Activated T-helper 2 cell treated with anti-CD3 and anti-CD28 coated beads, Interferon-gamma antibody, Interleukin-2, Interleukin-4, amounts not matched to agents 10 μg/mL and 5 μg/mL and 100 μg/mL, durations not matched to agents 14 hours and 24 hours and 36 hours (primary cell): ENCODE measurements at regions not wholly inside any gene's neighbourhood (a gene's known extent, or its start where the extent isn't known, plus 50 kb on each side); places are given as distances from the start of the nearest gene placed in this dataset.

Experiments used
- DNase-seq: peaks from one replicate; pipeline ENCODE4 v3.0.0; 2021; ENCODE audit warnings: low spot score
- H3K27ac Mint-ChIP-seq: one replicate; pipeline ENCODE4 v1.8.0; 2021; ENCODE audit warnings: mixed read lengths
- H3K27me3 Mint-ChIP-seq: one replicate; pipeline ENCODE4 v1.8.0; 2021; ENCODE audit warnings: low read depth, mixed read lengths
- H3K36me3 Mint-ChIP-seq: one replicate; pipeline ENCODE4 v1.8.0; 2021; ENCODE audit warnings: low read depth, mixed read lengths
- H3K4me1 Mint-ChIP-seq: one replicate; pipeline ENCODE4 v1.8.0; 2021; ENCODE audit warnings: low read depth, mixed read lengths
- H3K4me3 Mint-ChIP-seq: one replicate; pipeline ENCODE4 v1.8.0; 2021; ENCODE audit warnings: low read depth, mild to moderate bottlenecking, moderate library complexity, mixed read lengths
- H3K9me3 Mint-ChIP-seq: one replicate; pipeline ENCODE4 v1.8.0; 2021; ENCODE audit warnings: mixed read lengths
- intact Hi-C: fragments of 100-400 bp; cut with micrococcal nuclease; formaldehyde crosslinking; loops from one replicate; pipeline ENCODE4 v1.15.1; 2023

DNA sequence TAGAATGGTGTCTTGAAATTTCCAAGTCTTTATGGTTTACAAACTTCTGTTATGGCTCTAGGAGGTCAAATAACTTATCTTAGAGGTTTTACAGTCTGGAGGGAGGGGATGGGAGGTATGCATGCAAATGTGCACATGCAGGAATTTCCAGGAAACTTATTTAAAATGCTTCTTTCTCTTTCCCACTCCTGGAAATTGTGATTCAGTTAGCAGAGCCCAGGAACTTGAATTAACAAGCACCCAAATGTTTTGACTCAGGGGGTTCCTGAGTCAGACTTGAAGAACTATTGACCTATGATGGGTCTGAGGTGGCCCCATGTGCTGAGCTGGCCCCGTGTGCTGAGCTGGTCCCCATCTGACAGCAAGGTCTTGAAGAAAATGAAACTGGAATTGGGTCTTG is 669.4 kb downstream of the INHBA start:
- no peaks in the 10 kb centered on the region for H3K4me1 Mint-ChIP-seq
- no peak overlapping the region for H3K27ac Mint-ChIP-seq
- H3K9me3 Mint-ChIP-seq: no peaks in the 10 kb centered on the region
- no peak for DNase-seq
- intact Hi-C loops: no loop called here
- H3K4me3 Mint-ChIP-seq: no peak overlapping the region
- no peaks in the 10 kb centered on the region for H3K36me3 Mint-ChIP-seq
- H3K27me3 Mint-ChIP-seq: no peaks in the 10 kb centered on the region

DNA sequence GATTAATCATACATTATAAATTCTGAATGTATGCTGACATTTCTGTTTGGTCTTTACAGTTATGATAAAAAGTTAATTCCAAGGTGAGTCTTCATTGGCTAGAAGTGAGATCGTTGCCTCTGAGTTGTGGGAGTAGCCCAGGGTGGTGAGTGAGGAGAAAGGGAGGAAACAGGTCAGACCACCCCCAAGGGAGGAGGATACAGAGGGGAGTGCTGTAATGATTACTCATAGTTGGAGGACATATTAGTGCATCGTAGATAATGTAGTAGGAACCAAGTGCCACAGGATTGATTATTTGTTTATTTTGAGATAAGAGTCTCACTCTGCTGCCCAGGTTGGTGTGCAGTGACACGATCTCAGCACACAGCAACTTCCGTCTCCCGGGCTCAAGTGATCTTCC is 672.2 kb downstream of the INHBA start:
- H3K36me3 Mint-ChIP-seq: no peaks in the 10 kb centered on the region
- H3K27me3 Mint-ChIP-seq: no peaks in the 10 kb centered on the region
- no peak overlapping the region for H3K4me3 Mint-ChIP-seq
- DNase-seq: no peak
- H3K9me3 Mint-ChIP-seq: no peaks in the 10 kb centered on the region
- intact Hi-C loops: no loop called here
- H3K27ac Mint-ChIP-seq: no peak overlapping the region
- H3K4me1 Mint-ChIP-seq: no peaks in the 10 kb centered on the region

DNA sequence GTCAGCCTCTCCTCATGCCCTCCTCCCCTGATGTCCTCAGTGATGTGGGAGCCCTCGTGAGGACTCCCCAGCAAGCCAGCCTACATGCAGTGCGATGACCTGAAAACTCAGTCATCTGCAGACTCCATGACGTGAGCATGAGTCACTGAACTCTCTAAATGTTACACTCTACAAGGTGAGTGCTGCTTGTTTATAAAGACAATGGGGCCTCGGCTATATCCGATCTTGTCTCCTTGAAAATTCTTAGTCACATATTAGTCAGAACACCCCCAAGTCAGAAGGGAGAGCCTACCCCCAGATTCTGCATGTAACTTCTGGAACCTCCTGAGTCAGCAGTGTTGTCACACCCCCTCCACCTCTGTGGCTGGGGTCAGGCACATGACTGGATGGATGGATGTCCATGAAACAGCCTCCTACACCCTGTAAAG is 673.8 kb downstream of the INHBA start:
- intact Hi-C loops: no loop called here
- H3K27ac Mint-ChIP-seq: no peak overlapping the region
- H3K27me3 Mint-ChIP-seq: no peaks in the 10 kb centered on the region
- H3K36me3 Mint-ChIP-seq: no peaks in the 10 kb centered on the region
- no peak for DNase-seq
- H3K4me3 Mint-ChIP-seq: no peak overlapping the region
- no peaks in the 10 kb centered on the region for H3K4me1 Mint-ChIP-seq
- no peaks in the 10 kb centered on the region for H3K9me3 Mint-ChIP-seq

DNA sequence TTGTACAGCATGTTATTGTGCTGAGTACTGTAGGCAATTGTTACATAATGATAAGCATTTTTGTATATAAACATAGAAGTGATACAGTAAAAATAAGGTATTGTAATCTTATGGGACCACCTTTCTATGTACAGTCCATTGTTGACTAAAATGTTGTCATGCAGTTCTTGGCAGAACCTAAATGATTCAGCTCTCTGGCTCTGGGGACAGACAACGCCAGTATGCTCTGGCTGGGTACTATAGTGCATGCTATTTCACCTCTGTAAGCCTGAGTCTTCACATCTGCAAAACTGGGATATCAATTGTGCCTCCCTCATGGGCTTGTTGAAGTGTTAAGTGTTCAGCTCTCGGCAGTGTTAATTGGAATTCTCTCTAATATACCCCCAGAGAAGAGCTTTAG is 674.3 kb downstream of the INHBA start:
- Mint-ChIP-seq H3K9me3 (no peaks in the 10 kb centered on the region), H3K4me3 (no peak overlapping the region), H3K27me3 (no peaks in the 10 kb centered on the region), H3K36me3 (no peaks in the 10 kb centered on the region), H3K27ac (no peak overlapping the region), H3K4me1 (no peaks in the 10 kb centered on the region)
- no peak for DNase-seq
- intact Hi-C loops: no loop called here

DNA sequence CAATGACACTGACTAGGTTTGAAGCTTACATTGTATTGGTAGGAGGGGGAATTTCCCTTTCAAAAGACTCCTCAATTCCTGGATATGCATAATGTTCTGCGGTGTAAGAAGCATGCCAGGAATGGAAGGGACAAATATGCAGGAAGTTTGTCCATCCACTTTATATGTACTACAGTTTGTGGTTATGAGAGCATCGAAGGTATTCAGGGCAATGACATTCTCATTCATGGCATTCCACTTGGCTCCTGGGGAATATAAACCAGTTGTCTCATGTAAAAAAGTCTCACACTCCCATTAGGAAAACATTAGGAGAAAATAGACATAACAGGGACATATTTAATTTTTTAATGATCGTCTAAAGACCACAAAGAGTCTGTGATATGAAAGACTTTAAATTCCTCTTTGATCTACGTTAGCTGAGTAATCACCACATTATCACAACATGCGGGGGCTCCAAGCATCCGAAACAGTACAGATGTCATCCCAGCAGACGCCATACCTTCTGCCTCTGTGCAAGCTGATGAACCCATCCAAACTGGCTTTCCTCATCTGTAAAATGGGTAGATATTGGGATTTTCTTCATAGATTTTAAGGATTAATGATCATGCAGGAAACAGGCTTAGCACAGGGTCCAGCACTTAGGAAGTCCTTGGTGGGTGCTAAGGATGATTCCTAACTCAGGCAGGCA is 675.3 kb downstream of the INHBA start:
- H3K36me3 Mint-ChIP-seq: no peaks in the 10 kb centered on the region
- H3K27me3 Mint-ChIP-seq: no peaks in the 10 kb centered on the region
- no peaks in the 10 kb centered on the region for H3K4me1 Mint-ChIP-seq
- H3K27ac Mint-ChIP-seq: no peak overlapping the region
- intact Hi-C loops: no loop called here
- no peak overlapping the region for H3K4me3 Mint-ChIP-seq
- no peaks in the 10 kb centered on the region for H3K9me3 Mint-ChIP-seq
- DNase-seq: no peak

DNA sequence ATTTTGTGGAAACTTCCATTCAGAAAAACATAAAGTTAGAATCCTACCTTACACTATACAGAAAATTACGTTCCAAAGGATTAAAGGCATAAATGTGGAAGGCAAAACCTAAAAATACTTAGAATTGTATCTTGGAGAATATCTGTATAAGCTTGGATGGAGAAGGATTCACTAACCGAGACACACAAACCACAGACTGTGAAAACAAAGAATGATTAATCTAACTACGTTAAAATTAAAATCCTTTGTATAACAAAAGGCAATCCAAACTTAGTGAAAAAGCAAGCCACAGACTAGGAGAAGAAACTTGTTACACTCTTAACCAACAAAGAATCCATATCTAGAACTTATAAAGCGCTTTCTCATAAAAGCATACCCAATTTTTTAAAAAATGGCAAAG is 678.8 kb downstream of the INHBA start:
- no peak for DNase-seq
- intact Hi-C loops: no loop called here
- no peaks in the 10 kb centered on the region for H3K4me1 Mint-ChIP-seq
- no peak overlapping the region for H3K4me3 Mint-ChIP-seq
- no peaks in the 10 kb centered on the region for H3K36me3 Mint-ChIP-seq
- no peaks in the 10 kb centered on the region for H3K27me3 Mint-ChIP-seq
- no peaks in the 10 kb centered on the region for H3K9me3 Mint-ChIP-seq
- no peak overlapping the region for H3K27ac Mint-ChIP-seq

DNA sequence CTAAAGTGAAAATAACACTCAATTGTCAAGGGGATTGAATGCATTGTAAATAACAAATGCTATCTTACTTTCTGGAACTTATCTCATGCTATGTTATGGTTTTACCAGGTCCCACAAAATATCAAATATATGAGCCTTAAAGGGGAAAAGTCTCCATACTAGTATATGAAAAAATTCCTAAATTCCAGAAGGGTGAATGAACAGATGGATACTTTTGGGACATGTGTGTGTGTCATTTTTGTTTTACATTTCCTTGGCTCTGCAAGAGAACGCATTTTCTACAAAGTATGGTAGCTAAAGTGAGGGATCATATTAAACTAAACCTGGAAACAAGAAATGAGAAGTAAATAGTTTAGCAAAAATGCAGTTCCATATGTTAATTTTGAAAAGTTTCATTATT is 682.8 kb downstream of the INHBA start:
- Mint-ChIP-seq H3K4me3 (no peak overlapping the region), H3K36me3 (no peaks in the 10 kb centered on the region), H3K4me1 (no peaks in the 10 kb centered on the region), H3K27me3 (no peaks in the 10 kb centered on the region), H3K9me3 (peaks cover 7% of the 10 kb centered on the region), H3K27ac (no peak overlapping the region)
- intact Hi-C loops: no loop called here
- DNase-seq: no peak

DNA sequence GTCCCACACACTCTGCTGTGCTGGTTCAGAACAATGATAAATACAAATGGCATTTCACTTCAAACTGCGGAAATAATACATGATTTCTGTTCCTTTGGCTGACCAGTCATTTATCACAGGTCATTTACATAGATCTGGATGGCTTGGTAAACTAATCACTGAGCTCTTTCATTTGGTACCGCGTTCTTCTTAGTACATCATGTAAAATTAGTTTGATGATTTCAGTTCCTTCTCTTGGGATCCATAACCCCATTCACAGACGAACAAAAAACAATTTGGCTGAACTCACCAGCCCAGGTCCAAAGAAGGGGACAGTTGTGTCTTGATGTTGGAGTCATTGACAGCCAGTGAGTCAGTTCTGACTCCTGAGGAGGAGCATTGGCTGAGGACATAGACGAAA is 689.8 kb downstream of the INHBA start:
- Mint-ChIP-seq H3K4me3 (no peak overlapping the region), H3K4me1 (no peaks in the 10 kb centered on the region), H3K27ac (no peak overlapping the region), H3K27me3 (no peaks in the 10 kb centered on the region), H3K36me3 (no peaks in the 10 kb centered on the region), H3K9me3 (peaks cover 7% of the 10 kb centered on the region)
- intact Hi-C loops: no loop called here
- DNase-seq: no peak

DNA sequence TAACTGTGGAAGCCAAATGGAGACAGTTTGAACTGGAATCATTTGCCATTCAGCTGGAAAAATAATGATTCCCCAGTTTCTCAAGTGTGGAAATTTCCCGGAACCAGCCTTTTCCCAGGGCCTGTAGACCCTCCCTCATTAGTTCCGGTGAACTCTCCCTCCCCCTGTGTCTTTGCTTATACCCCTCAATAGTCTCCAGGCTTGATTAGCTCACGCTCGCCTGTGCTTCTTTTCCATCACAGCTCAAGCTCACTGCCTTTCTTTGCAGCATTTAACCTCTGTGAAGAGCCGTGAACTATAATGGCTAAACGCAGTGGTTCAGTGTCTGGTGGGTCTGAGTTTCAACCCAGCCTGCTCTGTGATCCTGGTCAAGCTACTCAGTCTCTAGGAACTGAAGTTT is 690.8 kb downstream of the INHBA start:
- Mint-ChIP-seq H3K27me3 (no peaks in the 10 kb centered on the region), H3K4me1 (no peaks in the 10 kb centered on the region), H3K4me3 (no peak overlapping the region), H3K9me3 (peaks cover 5% of the 10 kb centered on the region), H3K27ac (no peak overlapping the region), H3K36me3 (no peaks in the 10 kb centered on the region)
- intact Hi-C loops: no loop called here
- no peak for DNase-seq

DNA sequence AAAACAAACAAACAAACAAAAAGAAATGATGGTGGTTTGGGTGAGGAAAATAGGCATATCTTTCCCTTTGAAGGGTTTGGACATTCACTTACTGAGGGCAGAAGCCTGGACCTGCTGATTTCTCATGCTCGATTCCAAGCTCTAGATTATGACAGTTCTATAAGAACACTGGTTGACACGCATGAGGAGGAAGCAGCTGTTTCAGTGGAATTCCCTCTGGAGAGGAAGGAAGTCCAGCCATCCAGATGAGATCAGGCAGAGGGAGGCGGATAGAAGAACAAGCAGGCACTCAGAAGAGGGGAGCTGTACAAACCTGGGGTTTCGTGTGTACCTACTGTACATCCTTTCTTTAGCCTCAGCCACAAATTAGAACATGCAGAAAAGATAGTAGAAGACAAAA is 691.9 kb downstream of the INHBA start:
- no peaks in the 10 kb centered on the region for H3K4me1 Mint-ChIP-seq
- no peak for DNase-seq
- intact Hi-C loops: no loop called here
- H3K9me3 Mint-ChIP-seq: no peaks in the 10 kb centered on the region
- H3K27me3 Mint-ChIP-seq: no peaks in the 10 kb centered on the region
- no peak overlapping the region for H3K27ac Mint-ChIP-seq
- H3K4me3 Mint-ChIP-seq: no peak overlapping the region
- no peaks in the 10 kb centered on the region for H3K36me3 Mint-ChIP-seq

DNA sequence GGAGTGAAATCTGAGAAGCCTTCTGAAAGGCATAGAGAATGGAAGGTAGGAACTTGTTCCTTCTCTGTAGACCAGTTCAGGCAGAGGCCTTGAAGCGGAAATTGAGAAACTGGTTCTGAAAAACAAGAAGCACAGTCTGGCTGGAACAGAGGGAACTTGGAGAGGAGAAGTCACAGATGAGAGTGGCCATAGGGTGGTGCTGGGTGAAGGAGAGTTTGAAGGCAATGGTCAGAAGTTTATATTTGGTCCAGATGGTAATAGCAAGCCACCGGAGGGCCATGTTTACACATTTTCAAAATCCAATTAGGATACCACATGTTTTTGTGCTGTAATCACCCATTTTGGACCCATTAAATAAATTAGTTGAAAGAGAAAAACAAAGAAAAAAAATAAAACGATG is 692.5 kb downstream of the INHBA start:
- intact Hi-C loops: no loop called here
- Mint-ChIP-seq H3K27me3 (no peaks in the 10 kb centered on the region), H3K4me3 (no peak overlapping the region), H3K36me3 (no peaks in the 10 kb centered on the region), H3K4me1 (no peaks in the 10 kb centered on the region), H3K27ac (no peak overlapping the region), H3K9me3 (no peaks in the 10 kb centered on the region)
- no peak for DNase-seq

DNA sequence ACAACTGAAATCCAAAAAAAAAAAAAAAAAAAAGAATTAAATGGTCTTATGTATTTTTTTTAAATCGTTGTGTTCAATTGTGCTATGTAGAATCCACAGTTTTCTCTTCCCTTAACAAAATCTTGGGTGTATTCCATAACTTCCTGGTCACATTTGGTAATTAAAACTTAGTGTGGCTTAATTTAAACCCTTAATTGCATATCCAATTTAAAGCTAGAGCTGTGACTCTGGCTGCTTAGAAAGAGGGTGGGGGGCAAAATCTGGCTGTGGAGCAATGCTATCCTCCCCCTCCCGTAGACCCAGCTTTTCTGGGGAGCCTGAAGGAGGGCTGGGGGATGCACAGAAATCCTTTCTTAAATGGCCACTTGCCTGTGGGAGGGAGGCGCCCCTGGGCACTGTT is 695.1 kb downstream of the INHBA start:
- H3K4me1 Mint-ChIP-seq: no peaks in the 10 kb centered on the region
- no peak for DNase-seq
- H3K4me3 Mint-ChIP-seq: no peak overlapping the region
- H3K27ac Mint-ChIP-seq: no peak overlapping the region
- H3K27me3 Mint-ChIP-seq: no peaks in the 10 kb centered on the region
- no peaks in the 10 kb centered on the region for H3K9me3 Mint-ChIP-seq
- no peaks in the 10 kb centered on the region for H3K36me3 Mint-ChIP-seq
- intact Hi-C loops: loop anchor here (10.0 kb wide), 1 partner anchor 697 kb away; the partner anchor contains the start of gene INHBA

DNA sequence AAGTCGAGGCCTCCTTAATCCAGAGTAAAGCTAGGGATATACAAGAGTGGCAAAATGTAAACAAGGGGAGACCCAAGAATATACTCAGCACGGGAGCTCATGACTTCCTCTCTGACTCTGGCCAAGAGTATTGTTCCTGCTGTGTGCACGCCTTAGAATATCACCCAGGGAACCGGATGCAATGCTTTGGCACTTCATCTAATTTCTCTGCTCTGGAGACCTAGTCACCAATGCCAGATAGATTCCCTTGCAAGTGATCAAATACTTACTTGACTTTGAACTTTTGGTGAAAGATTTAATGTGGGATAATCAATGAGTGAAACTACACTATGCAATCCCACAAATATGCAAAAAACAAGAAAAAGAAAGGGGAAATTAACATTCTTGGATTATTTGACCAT is 695.5 kb downstream of the INHBA start:
- no peak overlapping the region for H3K27ac Mint-ChIP-seq
- no peak for DNase-seq
- H3K4me1 Mint-ChIP-seq: no peaks in the 10 kb centered on the region
- H3K27me3 Mint-ChIP-seq: no peaks in the 10 kb centered on the region
- intact Hi-C loops: loop anchor here (10.0 kb wide), 1 partner anchor 697 kb away; the partner anchor contains the start of gene INHBA
- no peak overlapping the region for H3K4me3 Mint-ChIP-seq
- H3K36me3 Mint-ChIP-seq: no peaks in the 10 kb centered on the region
- no peaks in the 10 kb centered on the region for H3K9me3 Mint-ChIP-seq
